SJCRH30 (cell line): ENCODE measurements at regions not wholly inside any gene's neighbourhood (a gene's known extent, or its start where the extent isn't known, plus 50 kb on each side); places are given as distances from the start of the nearest gene placed in this dataset.
A peak's percentile ranks its signal among the peaks of the same experiment; 100 is the strongest.
"Not testable (repeated sequence)": the region's sequence is repeated elsewhere in the genome, so short reads cannot be mapped to it uniquely, and the experiment has no call there.

Experiments used
- DNase-seq, 2 experiments: peaks; one replicate each; pipeline ENCODE4 v3.0.0-alpha.2; 2015 to 2020
- H3K27ac ChIP-seq: fragments of 250-450 bp; sonication (Bioruptor Pico); 2 replicates; pipeline ENCODE4 v1.5.1; 2020; ENCODE audit warnings: mild to moderate bottlenecking, moderate library complexity
- H3K27me3 ChIP-seq: fragments of 250-450 bp; sonication (Bioruptor Pico); 2 replicates; pipeline ENCODE4 v1.5.1; 2020; ENCODE audit warnings: mild to moderate bottlenecking, moderate library complexity
- H3K36me3 ChIP-seq: fragments of 250-450 bp; sonication (Bioruptor Pico); 2 replicates; pipeline ENCODE4 v1.5.1; 2020; ENCODE audit warnings: mild to moderate bottlenecking, moderate library complexity
- H3K4me1 ChIP-seq: fragments of 250-450 bp; sonication (Bioruptor Pico); 2 replicates; pipeline ENCODE4 v1.5.1; 2020; ENCODE audit warnings: mild to moderate bottlenecking, moderate library complexity
- H3K4me3 ChIP-seq: fragments of 250-450 bp; sonication (Bioruptor Pico); 2 replicates; pipeline ENCODE4 v1.5.1; 2020; ENCODE audit warnings: mild to moderate bottlenecking, moderate library complexity
- H3K9me3 ChIP-seq: fragments of 250-450 bp; sonication (Bioruptor Pico); replicated peaks from 2 replicates; pipeline ENCODE4 v1.5.1; 2020; ENCODE audit warnings: mild to moderate bottlenecking, moderate library complexity

GRCh38 chrX:80508083-80508482, 87.8 kb downstream of the TENT5D start:
- not testable (repeated sequence) for H3K9me3 ChIP-seq, H3K36me3 ChIP-seq, DNase-seq, H3K4me3 ChIP-seq, H3K27ac ChIP-seq, H3K27me3 ChIP-seq, H3K4me1 ChIP-seq

- Histone ChIP-seq H3K4me3 (no peak overlapping the region), H3K36me3 (no peaks in the 10 kb centered on the region), H3K4me1 (no peaks in the 10 kb centered on the region), H3K9me3 (no peaks in the 10 kb centered on the region), H3K27me3 (no peaks in the 10 kb centered on the region), H3K27ac (no peak overlapping the region)
- no peak for DNase-seq
These were observed 91.9 kb downstream of the TENT5D start for GRCh38 chrX:80511969-80512760.

GRCh38 chrX:80512924-80513323, 92.7 kb downstream of the TENT5D start:
- Histone ChIP-seq H3K9me3 (no peaks in the 10 kb centered on the region), H3K4me1 (no peaks in the 10 kb centered on the region), H3K36me3 (no peaks in the 10 kb centered on the region), H3K27me3 (no peaks in the 10 kb centered on the region), H3K4me3 (no peak overlapping the region), H3K27ac (no peak overlapping the region)
- DNase-seq, result no peak

GRCh38 chrX:80513625-80514024, 93.4 kb downstream of the TENT5D start:
- H3K4me3 ChIP-seq, result no peak overlapping the region
- no peaks in the 10 kb centered on the region for H3K27me3 ChIP-seq
- no peak for DNase-seq
- no peaks in the 10 kb centered on the region for H3K36me3 ChIP-seq
- no peaks in the 10 kb centered on the region for H3K4me1 ChIP-seq
- H3K27ac ChIP-seq, result no peak overlapping the region
- no peaks in the 10 kb centered on the region for H3K9me3 ChIP-seq

GRCh38 chrX:80537096-80537495, 116.8 kb downstream of the TENT5D start:
- Histone ChIP-seq H3K36me3 (no peaks in the 10 kb centered on the region), H3K27ac (no peak overlapping the region), H3K4me3 (no peak overlapping the region), H3K9me3 (no peaks in the 10 kb centered on the region), H3K27me3 (no peaks in the 10 kb centered on the region), H3K4me1 (no peaks in the 10 kb centered on the region)
- DNase-seq, result no peak

DNA sequence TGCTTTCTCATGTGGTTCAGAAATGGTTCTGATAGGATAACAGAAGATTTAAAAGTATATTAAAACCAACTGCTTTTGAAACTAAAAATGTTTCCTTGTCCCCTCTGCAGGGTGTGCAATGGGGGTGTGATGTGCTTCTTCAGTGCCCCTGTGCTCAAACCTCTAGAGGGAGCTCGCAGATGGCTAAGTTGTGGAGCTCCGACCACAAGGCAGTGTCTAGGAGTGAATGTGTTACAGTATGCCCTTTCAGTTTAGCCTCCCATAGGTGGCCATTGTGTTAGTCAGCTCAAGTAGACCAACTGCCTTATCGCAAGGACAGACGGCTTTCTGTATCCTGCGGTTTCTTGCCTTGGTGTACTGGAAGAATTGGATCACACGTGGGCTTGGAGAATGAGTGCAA, 130.5 kb downstream of the TENT5D start:
- peak; percentile 11 to 24 for DNase-seq
- no peaks in the 10 kb centered on the region for H3K4me1 ChIP-seq
- H3K9me3 ChIP-seq, result no peaks in the 10 kb centered on the region
- H3K27me3 ChIP-seq, result no peaks in the 10 kb centered on the region
- no peaks in the 10 kb centered on the region for H3K36me3 ChIP-seq
- no peak overlapping the region for H3K4me3 ChIP-seq
- no peak overlapping the region for H3K27ac ChIP-seq

DNA sequence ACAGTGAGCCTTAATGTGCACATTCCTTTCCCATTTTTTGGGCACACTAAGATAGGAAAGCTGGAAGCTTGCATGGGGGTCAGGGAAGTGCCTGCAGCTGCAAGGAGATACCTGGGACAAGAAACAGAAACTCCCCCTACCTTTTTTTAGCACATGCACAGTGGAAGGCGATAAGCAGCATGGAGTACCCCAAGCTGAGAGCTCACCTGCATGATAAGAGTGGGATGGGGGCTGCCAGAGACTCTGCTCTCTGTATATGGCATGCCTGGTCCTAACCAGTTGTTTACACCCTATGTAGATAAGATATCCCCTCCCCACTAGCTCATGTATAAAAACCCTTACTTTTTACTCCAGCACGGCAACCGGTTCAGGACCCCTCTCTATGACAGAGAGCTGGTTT, 135.9 kb downstream of the TENT5D start:
- no peaks in the 10 kb centered on the region for H3K9me3 ChIP-seq
- no peak overlapping the region for H3K27ac ChIP-seq
- no peaks in the 10 kb centered on the region for H3K27me3 ChIP-seq
- H3K4me3 ChIP-seq, result no peak overlapping the region
- H3K4me1 ChIP-seq, result no peaks in the 10 kb centered on the region
- DNase-seq, result no peak
- no peaks in the 10 kb centered on the region for H3K36me3 ChIP-seq

GRCh38 chrX:80572636-80573035, 152.4 kb downstream of the TENT5D start:
- Histone ChIP-seq H3K4me3 (no peak overlapping the region), H3K9me3 (no peaks in the 10 kb centered on the region), H3K36me3 (no peaks in the 10 kb centered on the region), H3K27me3 (no peaks in the 10 kb centered on the region), H3K4me1 (no peaks in the 10 kb centered on the region), H3K27ac (no peak overlapping the region)
- DNase-seq, result no peak

DNA sequence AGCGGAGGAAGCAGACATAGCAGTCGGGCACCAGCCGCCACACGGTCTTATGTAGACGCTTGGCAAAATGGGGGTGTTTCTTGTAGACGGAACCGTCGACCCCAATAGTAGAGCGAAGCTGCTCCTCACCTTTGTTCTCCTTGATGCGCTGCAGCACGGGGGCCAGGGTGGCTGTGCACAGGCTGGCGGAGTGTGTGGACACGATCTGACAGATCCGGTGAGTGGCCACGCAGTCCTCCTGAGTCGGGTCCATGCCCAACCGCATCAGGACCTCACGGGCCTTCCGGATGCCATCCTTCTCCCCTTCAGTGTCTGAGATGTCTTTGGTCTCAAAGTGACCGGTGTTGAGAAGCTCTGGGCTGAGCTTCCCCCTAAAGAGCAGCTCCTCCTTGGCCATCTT, 153.0 kb downstream of the TENT5D start:
- H3K27me3 ChIP-seq, result no peaks in the 10 kb centered on the region
- H3K27ac ChIP-seq, result no peak overlapping the region
- H3K4me3 ChIP-seq, result no peak overlapping the region
- no peaks in the 10 kb centered on the region for H3K36me3 ChIP-seq
- no peak for DNase-seq
- no peaks in the 10 kb centered on the region for H3K9me3 ChIP-seq
- no peaks in the 10 kb centered on the region for H3K4me1 ChIP-seq

DNA sequence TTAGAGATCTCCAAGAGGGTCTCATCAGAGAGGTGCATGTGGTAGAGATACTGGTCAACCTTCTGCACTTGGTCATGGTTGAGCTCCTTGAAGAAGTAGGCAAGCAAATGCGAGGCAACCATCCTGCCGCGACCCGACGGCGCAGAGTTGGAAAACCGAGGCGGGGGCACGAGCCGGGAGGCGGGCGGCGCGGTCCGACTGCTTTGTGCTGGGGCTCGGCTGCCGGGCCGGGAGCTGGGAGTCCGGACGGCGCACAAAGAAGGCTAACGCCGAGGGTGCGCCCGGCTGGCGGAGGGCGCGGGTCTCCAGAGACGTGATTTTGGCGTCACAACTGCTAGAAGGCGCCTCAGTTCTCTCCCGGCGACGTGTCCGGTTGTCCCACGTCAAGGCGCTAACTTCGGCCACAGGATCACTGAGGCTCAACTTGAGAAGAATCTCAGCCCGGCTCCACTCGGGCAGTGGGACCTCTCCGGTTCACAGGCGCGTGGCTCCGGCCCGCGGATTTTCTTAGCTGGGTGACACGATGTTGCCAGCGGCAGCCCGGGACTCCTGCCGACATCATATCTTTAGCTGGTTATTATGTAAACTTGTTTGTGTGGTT, 154.3 kb downstream of the TENT5D start:
- DNase-seq, H3K36me3 ChIP-seq, H3K9me3 ChIP-seq, H3K27ac ChIP-seq, H3K4me3 ChIP-seq, H3K27me3 ChIP-seq, H3K4me1 ChIP-seq: not testable (repeated sequence)

DNA sequence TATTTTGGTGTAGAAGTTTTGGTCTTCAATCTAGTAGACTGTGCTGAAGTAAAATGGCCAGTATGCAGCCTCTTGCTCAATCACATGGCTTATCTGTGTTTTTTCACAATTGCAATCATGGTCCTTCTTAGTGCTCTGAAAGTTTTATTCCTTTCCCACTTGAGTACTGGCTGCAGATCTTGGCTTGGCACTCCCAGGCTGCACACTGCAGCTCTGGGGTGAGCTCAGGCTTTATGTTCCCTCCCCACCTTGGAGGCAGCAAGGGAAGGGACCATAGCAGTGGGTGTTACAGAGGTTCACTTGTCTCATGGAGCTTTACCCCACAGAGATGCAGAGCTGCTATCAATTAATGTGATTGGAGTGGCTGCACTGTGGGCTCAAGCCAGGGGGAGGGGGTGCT, 156.0 kb downstream of the TENT5D start:
- no peak for DNase-seq
- no peaks in the 10 kb centered on the region for H3K4me1 ChIP-seq
- H3K9me3 ChIP-seq, result no peaks in the 10 kb centered on the region
- H3K36me3 ChIP-seq, result no peaks in the 10 kb centered on the region
- H3K27ac ChIP-seq, result no peak overlapping the region
- H3K27me3 ChIP-seq, result no peaks in the 10 kb centered on the region
- H3K4me3 ChIP-seq, result no peak overlapping the region

DNA sequence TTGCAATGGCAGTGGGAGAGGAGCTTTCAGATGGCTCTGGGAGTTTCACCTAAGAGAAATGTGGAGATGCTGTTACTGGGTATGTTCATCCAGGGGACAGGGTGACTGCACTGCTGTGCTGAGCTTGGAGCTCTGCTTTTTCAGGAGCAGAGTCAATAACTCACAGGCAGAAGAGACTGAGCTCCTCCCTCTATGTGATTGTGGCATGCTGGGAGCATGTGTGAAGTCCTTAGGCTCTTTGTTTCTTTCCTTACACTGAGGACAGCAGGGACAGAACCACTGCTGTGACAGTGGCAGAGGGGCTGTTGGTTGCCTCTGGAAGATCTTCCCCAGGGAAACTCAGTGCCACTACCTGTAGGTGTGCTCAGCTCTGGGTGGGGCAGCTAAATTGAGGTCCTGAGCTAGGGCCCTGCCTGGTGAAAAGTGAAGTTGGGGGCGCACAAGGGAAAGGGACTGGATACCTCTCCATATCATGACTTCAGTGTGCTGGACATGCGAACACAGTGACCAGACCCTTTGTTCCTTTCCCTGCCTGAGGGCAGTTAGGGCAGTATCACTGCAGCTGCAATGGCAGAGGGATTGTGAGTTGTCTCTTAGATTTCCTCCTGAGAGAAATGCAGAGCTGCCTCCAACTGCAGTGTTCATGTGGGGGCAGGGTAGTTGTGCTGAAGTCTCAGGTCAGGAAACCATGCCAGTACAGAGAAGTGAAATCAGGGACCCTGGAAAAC, 156.7 kb downstream of the TENT5D start:
- Histone ChIP-seq H3K4me1 (no peaks in the 10 kb centered on the region), H3K9me3 (no peaks in the 10 kb centered on the region), H3K27ac (no peak overlapping the region), H3K4me3 (no peak overlapping the region), H3K36me3 (no peaks in the 10 kb centered on the region), H3K27me3 (no peaks in the 10 kb centered on the region)
- DNase-seq, result no peak

- H3K4me3 ChIP-seq, result no peak overlapping the region
- no peaks in the 10 kb centered on the region for H3K4me1 ChIP-seq
- no peaks in the 10 kb centered on the region for H3K36me3 ChIP-seq
- no peak overlapping the region for H3K27ac ChIP-seq
- H3K9me3 ChIP-seq, result no peaks in the 10 kb centered on the region
- DNase-seq, result peak in 1 of 2 experiments; percentile 30
- H3K27me3 ChIP-seq, result no peaks in the 10 kb centered on the region
These were observed 158.4 kb downstream of the TENT5D start for GRCh38 chrX:80578517-80579105.

- DNase-seq, H3K27me3 ChIP-seq, H3K36me3 ChIP-seq, H3K9me3 ChIP-seq, H3K4me1 ChIP-seq, H3K27ac ChIP-seq, H3K4me3 ChIP-seq: not testable (repeated sequence)
These were observed 170.7 kb downstream of the TENT5D start for GRCh38 chrX:80590992-80591391.
